A673 (cell line): ENCODE measurements at regions not wholly inside any gene's neighbourhood (a gene's known extent, or its start where the extent isn't known, plus 50 kb on each side); places are given as distances from the start of the nearest gene placed in this dataset.

Source experiments
- EZH2 ChIP-seq: fragments of 200-600 bp; sonication (generic); IDR thresholded peaks from 2 replicates; pipeline ENCODE4 v1.6.1; 2017; ENCODE audit warnings: borderline replicate concordance, low read depth, mild to moderate bottlenecking, mixed read lengths, antibody characterized with exemption, low read length; ENCODE audit not compliant: poor library complexity, severe bottlenecking
- TF ChIP-seq, protein P1 (sequence below): fragments of 300-800, 200-600 bp; sonication (generic); conservative IDR thresholded peaks from 2 replicates; pipeline ENCODE4 v1.5.1; 2017; ENCODE audit warnings: low read depth, mild to moderate bottlenecking, antibody characterized with exemption, low read length, moderate library complexity, mixed read lengths

- TF ChIP-seq, protein P1, sequence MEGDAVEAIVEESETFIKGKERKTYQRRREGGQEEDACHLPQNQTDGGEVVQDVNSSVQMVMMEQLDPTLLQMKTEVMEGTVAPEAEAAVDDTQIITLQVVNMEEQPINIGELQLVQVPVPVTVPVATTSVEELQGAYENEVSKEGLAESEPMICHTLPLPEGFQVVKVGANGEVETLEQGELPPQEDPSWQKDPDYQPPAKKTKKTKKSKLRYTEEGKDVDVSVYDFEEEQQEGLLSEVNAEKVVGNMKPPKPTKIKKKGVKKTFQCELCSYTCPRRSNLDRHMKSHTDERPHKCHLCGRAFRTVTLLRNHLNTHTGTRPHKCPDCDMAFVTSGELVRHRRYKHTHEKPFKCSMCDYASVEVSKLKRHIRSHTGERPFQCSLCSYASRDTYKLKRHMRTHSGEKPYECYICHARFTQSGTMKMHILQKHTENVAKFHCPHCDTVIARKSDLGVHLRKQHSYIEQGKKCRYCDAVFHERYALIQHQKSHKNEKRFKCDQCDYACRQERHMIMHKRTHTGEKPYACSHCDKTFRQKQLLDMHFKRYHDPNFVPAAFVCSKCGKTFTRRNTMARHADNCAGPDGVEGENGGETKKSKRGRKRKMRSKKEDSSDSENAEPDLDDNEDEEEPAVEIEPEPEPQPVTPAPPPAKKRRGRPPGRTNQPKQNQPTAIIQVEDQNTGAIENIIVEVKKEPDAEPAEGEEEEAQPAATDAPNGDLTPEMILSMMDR = no peak
- no peak for TF ChIP-seq EZH2
These were observed 220.0 kb upstream of the GRM7 start for GRCh38 chr3:6640907-6641306.
